DND-41 (cell line): ENCODE measurements at regions not wholly inside any gene's neighbourhood (a gene's known extent, or its start where the extent isn't known, plus 50 kb on each side); places are given as distances from the start of the nearest gene placed in this dataset.
"Not testable (repeated sequence)": the region's sequence is repeated elsewhere in the genome, so short reads cannot be mapped to it uniquely, and the experiment has no call there.

Experiments
- ATAC-seq: fragments of 200-7000 bp; cut with Tn5 transposase; 3 replicates; pipeline ENCODE4 v1.9.1; 2021; ENCODE audit warnings: low read depth; ENCODE audit not compliant: insufficient read depth
- DNase-seq: peaks from one replicate; pipeline ENCODE4 v3.0.0-alpha.2; 2020
- H2AFZ ChIP-seq: 2 replicates; pipeline ENCODE4 v1.6.0; 2012; ENCODE audit warnings: low read depth, low read length
- H3K27ac ChIP-seq: 2 replicates; pipeline ENCODE4 v1.5.1; 2012; ENCODE audit warnings: low read length, inconsistent platforms
- H3K27me3 ChIP-seq: fragments of 200-600 bp; sonication (generic); 2 replicates; pipeline ENCODE4 v1.6.0; 2012; ENCODE audit warnings: low read length, mild to moderate bottlenecking, inconsistent platforms; ENCODE audit not compliant: insufficient read depth, poor library complexity
- H3K36me3 ChIP-seq: 2 replicates; pipeline ENCODE4 v1.5.1; 2012; ENCODE audit warnings: low read length, inconsistent platforms; ENCODE audit not compliant: insufficient read depth
- H3K4me1 ChIP-seq: 2 replicates; pipeline ENCODE4 v1.5.1; 2012; ENCODE audit warnings: mild to moderate bottlenecking, low read length; ENCODE audit not compliant: insufficient read depth
- H3K4me2 ChIP-seq: 2 replicates; pipeline ENCODE4 v1.6.0; 2012; ENCODE audit warnings: mild to moderate bottlenecking, moderate library complexity, low read length, inconsistent platforms; ENCODE audit not compliant: insufficient read depth
- H3K4me3 ChIP-seq, 2 experiments: fragments of 200-600 bp in 1 of 2; shearing (Covaris generic) in 1 of 2; 2 replicates each; pipeline ENCODE4 v1.5.1; 2012 to 2016; ENCODE audit warnings: inconsistent platforms in 2 of 2, low read length in 2 of 2, mild to moderate bottlenecking in 2 of 2, low read depth in 1 of 2, moderate library complexity in 1 of 2
- H3K79me2 ChIP-seq: 2 replicates; pipeline ENCODE4 v1.6.0; 2012; ENCODE audit warnings: low read length, inconsistent platforms; ENCODE audit not compliant: insufficient read depth
- H3K9ac ChIP-seq: 2 replicates; pipeline ENCODE4 v1.6.0; 2012; ENCODE audit warnings: low read depth, mild to moderate bottlenecking, inconsistent platforms, low read length, moderate library complexity
- H3K9me3 ChIP-seq: 2 replicates; pipeline ENCODE4 v1.5.1; 2012; ENCODE audit warnings: low read length, moderate library complexity, mild to moderate bottlenecking, inconsistent platforms; ENCODE audit not compliant: insufficient read depth, severe bottlenecking
- H4K20me1 ChIP-seq: 2 replicates; pipeline ENCODE4 v1.6.0; 2012; ENCODE audit warnings: low read length; ENCODE audit not compliant: insufficient read depth
- EZH2 ChIP-seq: IDR thresholded peaks from 3 replicates; pipeline ENCODE4 v1.6.1; 2012; ENCODE audit warnings: borderline replicate concordance, low read depth, mild to moderate bottlenecking, moderate library complexity, low read length, inconsistent platforms; ENCODE audit not compliant: severe bottlenecking
- TF ChIP-seq, protein P1 (sequence below): IDR thresholded peaks from 2 replicates; pipeline ENCODE4 v1.5.1; 2012; ENCODE audit warnings: borderline replicate concordance, low read length, moderate library complexity, mild to moderate bottlenecking; ENCODE audit not compliant: poor library complexity, severe bottlenecking; ENCODE audit errors: extremely low read depth

DNA sequence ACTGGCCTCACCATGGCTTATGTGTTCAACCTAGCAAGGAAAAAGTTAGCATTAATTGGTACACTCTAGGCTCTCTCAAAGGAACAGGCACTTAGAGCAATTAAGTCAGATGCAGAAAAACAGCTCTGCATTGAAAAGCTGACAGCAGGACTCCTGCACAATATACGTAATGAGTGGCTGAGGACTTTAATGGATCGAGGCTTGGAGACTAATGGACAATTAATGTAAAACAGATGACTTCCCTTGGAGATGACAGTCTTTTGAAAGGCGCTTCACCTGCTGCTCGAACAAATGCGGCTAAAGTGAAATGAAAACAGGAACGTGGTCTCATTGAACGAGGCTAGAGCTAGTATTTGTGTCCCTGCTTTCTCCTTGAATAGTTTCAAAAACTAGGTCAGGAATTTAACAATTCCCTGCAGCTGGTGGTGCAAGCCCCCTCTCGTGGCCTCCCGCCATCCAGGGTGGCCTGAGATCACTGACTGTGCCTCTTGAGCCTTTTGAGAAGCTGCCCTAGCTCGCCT, 137.1 kb downstream of the ELOVL4 start:
- H3K4me3 ChIP-seq = no peak overlapping the region

DNA sequence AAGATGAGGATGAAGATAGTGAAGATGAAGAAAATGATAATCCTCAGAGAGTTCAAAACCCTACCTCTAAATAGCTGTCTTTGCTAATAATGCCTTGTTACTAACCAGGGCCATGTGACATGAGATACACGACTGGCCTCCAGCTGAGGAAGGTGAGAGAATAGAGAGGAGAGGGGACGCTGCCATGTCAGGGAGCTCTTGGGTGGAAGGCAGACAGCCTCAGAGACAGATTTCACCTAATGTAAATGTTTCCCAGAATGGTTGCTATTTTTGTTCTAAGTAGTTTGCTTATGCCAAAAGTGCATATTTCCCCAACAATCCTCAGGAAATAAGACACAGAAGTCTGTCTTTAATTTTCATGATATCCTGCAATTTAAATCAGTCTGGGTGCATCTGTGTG, 138.4 kb downstream of the ELOVL4 start:
- DNase-seq (no peak), ATAC-seq (no peak)
- H3K36me3 ChIP-seq = no peaks in the 10 kb centered on the region
- no peak overlapping the region for H3K27ac ChIP-seq
- no peaks in the 10 kb centered on the region for H3K4me1 ChIP-seq
- TF ChIP-seq, protein P1, sequence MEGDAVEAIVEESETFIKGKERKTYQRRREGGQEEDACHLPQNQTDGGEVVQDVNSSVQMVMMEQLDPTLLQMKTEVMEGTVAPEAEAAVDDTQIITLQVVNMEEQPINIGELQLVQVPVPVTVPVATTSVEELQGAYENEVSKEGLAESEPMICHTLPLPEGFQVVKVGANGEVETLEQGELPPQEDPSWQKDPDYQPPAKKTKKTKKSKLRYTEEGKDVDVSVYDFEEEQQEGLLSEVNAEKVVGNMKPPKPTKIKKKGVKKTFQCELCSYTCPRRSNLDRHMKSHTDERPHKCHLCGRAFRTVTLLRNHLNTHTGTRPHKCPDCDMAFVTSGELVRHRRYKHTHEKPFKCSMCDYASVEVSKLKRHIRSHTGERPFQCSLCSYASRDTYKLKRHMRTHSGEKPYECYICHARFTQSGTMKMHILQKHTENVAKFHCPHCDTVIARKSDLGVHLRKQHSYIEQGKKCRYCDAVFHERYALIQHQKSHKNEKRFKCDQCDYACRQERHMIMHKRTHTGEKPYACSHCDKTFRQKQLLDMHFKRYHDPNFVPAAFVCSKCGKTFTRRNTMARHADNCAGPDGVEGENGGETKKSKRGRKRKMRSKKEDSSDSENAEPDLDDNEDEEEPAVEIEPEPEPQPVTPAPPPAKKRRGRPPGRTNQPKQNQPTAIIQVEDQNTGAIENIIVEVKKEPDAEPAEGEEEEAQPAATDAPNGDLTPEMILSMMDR = no peak
- no peak for TF ChIP-seq EZH2
- H3K27me3 ChIP-seq = peaks cover 20% of the 10 kb centered on the region
- no peak overlapping the region for H2AFZ ChIP-seq
- H3K4me2 ChIP-seq = no peak overlapping the region
- H3K9ac ChIP-seq = no peak overlapping the region
- no peaks in the 10 kb centered on the region for H3K79me2 ChIP-seq
- no peaks in the 10 kb centered on the region for H3K9me3 ChIP-seq
- H4K20me1 ChIP-seq = no peaks in the 10 kb centered on the region
- H3K4me3 ChIP-seq = no peak overlapping the region

More for the DNA sequence above, 137.1 kb downstream of the ELOVL4 start:
- Histone ChIP-seq H3K4me1 (no peaks in the 10 kb centered on the region), H3K79me2 (no peaks in the 10 kb centered on the region), H3K9ac (no peak overlapping the region), H3K27ac (no peak overlapping the region), H3K36me3 (no peaks in the 10 kb centered on the region), H4K20me1 (no peaks in the 10 kb centered on the region), H3K9me3 (no peaks in the 10 kb centered on the region), H3K27me3 (peaks cover 20% of the 10 kb centered on the region), H3K4me2 (no peak overlapping the region), H2AFZ (no peak overlapping the region)
- TF ChIP-seq EZH2 = no peak
- TF ChIP-seq, protein P1 = no peak
- no peak for ATAC-seq
- DNase-seq = no peak

DNA sequence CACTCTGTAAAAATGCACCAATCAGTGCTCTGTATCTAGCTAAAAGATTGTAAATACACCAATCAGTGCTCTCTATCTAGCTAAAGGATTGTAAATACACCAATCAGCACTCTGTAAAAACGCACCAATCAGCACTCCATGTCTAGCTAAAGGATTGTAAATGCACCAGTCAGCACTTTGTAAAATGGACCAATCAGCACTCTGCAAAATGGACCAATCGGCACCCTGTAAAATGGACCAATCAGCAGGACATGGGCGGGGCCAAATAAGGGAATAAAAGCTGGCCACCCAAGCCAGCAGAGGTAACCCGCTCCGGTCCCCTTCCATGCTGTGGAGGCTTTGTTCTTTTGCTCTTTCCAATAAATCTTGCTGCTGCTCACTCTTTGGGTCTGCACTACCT, 140.7 kb downstream of the ELOVL4 start:
- H4K20me1 ChIP-seq, H3K27ac ChIP-seq, H3K79me2 ChIP-seq, H2AFZ ChIP-seq, H3K9ac ChIP-seq, H3K4me1 ChIP-seq, H3K36me3 ChIP-seq, H3K4me3 ChIP-seq, H3K4me2 ChIP-seq, H3K9me3 ChIP-seq, DNase-seq, ATAC-seq: not testable (repeated sequence)
- peaks cover 17% of the 10 kb centered on the region for H3K27me3 ChIP-seq

DNA sequence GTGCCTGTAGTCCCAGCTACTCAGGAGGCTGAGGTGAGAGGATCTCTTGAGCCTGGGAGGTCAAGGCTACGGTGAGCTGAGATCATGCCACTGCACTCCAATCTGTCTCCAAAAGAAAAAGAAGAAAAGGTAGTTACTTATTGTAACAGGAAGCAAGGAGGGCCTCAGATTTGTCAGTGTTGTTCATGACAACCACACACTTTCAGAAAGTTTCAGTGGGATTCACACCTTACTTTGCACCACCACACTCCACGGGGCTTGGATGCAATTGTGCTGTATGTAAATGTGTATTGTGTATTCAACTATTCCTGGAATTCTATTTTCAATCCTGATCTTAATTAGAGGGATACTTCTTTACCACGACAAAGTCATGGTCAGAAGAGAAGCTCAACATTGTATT, 142.6 kb downstream of the ELOVL4 start:
- Histone ChIP-seq H2AFZ (no peak overlapping the region), H3K9ac (no peak overlapping the region), H3K79me2 (no peaks in the 10 kb centered on the region), H3K4me3 (no peak overlapping the region), H3K4me2 (no peak overlapping the region), H3K27ac (no peak overlapping the region), H3K9me3 (no peaks in the 10 kb centered on the region), H4K20me1 (no peaks in the 10 kb centered on the region), H3K4me1 (no peaks in the 10 kb centered on the region), H3K36me3 (no peaks in the 10 kb centered on the region), H3K27me3 (peaks cover 13% of the 10 kb centered on the region)
- DNase-seq = no peak
- no peak for ATAC-seq
- TF ChIP-seq, protein P1 = no peak
- TF ChIP-seq EZH2 = no peak
